Heart right ventricle (tissue), 16 donors: ENCODE measurements at regions not wholly inside any gene's neighbourhood (a gene's known extent, or its start where the extent isn't known, plus 50 kb on each side); places are given as distances from the start of the nearest gene placed in this dataset.

Source experiments
- ATAC-seq, 8 donors: fragments of 200-7000 bp; cut with Tn5 transposase; one replicate each; pipeline ENCODE4 v1.9.1; 2020; ENCODE audit warnings: mild to moderate bottlenecking in 8 of 8, moderate library complexity in 8 of 8, moderate number of reproducible peaks in 1 of 8
- DNase-seq, 2 donors: peaks; one replicate each; pipeline ENCODE4 v3.0.0-alpha.2; 2020
- H3K27ac ChIP-seq, 10 donors: fragments of 200-600 bp; sonication (generic) in 2 of 10; one replicate each; pipeline versions ENCODE4 v1.5.0 to v1.8.0; 2020 to 2022; ENCODE audit warnings: mild to moderate bottlenecking in 3 of 10
- H3K27me3 ChIP-seq, 7 donors: fragments of 200-600 bp; one replicate each; pipeline ENCODE4 v1.8.0; 2021 to 2022; ENCODE audit warnings: mild to moderate bottlenecking in 2 of 7
- H3K36me3 ChIP-seq, 9 donors: fragments of 200-600 bp; sonication (generic) in 1 of 9; one replicate each; pipeline versions ENCODE4 v1.5.0 to v1.8.0; 2020 to 2022; ENCODE audit warnings: mild to moderate bottlenecking in 2 of 9
- H3K4me1 ChIP-seq, 9 donors: fragments of 200-600 bp; sonication (generic) in 1 of 9; one replicate each; pipeline versions ENCODE4 v1.5.0 to v1.8.0; 2020 to 2022; ENCODE audit warnings: mild to moderate bottlenecking in 4 of 9
- H3K4me3 ChIP-seq, 10 donors: fragments of 200-600 bp; sonication (generic) in 2 of 10; one replicate each; pipeline versions ENCODE4 v1.5.0 to v1.8.0; 2020 to 2022; ENCODE audit warnings: mild to moderate bottlenecking in 7 of 10, moderate library complexity in 2 of 10
- H3K9me3 ChIP-seq, 11 donors: fragments of 200-600 bp in 10 of 11; sonication (generic) in 2 of 11; one replicate each; pipeline versions ENCODE4 v1.5.0 to v1.8.0; 2013 to 2022; ENCODE audit warnings: mild to moderate bottlenecking in 2 of 11, control low read depth in 1 of 11, moderate library complexity in 1 of 11
- CTCF ChIP-seq, 9 donors: fragments of 200-600 bp; sonication (generic) in 2 of 9; IDR thresholded peaks; one replicate each; pipeline versions ENCODE4 v1.5.0 to v1.8.0; 2021 to 2022; ENCODE audit warnings: antibody characterized with exemption in 9 of 9, mild to moderate bottlenecking in 5 of 9, moderate library complexity in 1 of 9
- WGBS, 2 donors: extraction: QIAGEN DNeasy Blood & Tissue Kit; methylation state at CpG; one replicate each; pipeline ENCODE4 v1.1.7; 2013; ENCODE audit warnings: inconsistent platforms in 1 of 2; 5-methylcytosine and 5-hydroxymethylcytosine counted together
- intact Hi-C, 10 donors: fragments of 100-400 bp; cut with DNase I; formaldehyde crosslinking; loops; one replicate each; pipeline versions ENCODE4 v1.11.1 to v1.14.2; 2022
- donor health status: Arrhythmogenic right ventricular cardiomyopathy.
- donor health status: ischemic (EF 13 %, LVEDD 7.1; RV severe dilation, severe dysfunction).
- donor health status: healthy with polysubstance abuse.
- donor health status: DM: no; HTN: yes; CAD: no.
- donor health status: DM: no; HTN: no; CAD: no.
- donor health status: ischemic (EF 25% LVEDD 6.9; RV normal size, moderate dysfunction).
- donor health status: ischemic (EF 25% LVEDD 5.7; RV mildly dilated, moderate dysfunction).
- donor health status: healthy.
- donor health status: DM: yes; HTN: yes; CAD: no.
- donor health status: Ischemic cardiomyopathy.
- donor health status: ischemic (EF 35%, LVEDD 5.7; RV mildly dilated, moderate dysfunction).
- donor health status: nonischemic (EF 11% LVEDD 7.7; RV severe dilation, severe dysfunction).
- donor health status: DM: yes; HTN: yes; CAD: no.
- donor health status: PGD.
- donor health status: ischemic (EF 29% LVEDD 5.4; RV normal size, mild dysfunction).
- donor health status: nonischemic (EF 23%, LVEDD 6.1; RV moderate dilation, normal function).

- TF ChIP-seq CTCF (IDR thresholded peaks at IDR 0.05) = no peak
- Histone ChIP-seq H3K27ac (no peak overlapping the region), H3K36me3 (no peaks in the 10 kb centered on the region), H3K27me3 (no peaks in the 10 kb centered on the region), H3K4me1 (peaks cover 0 to 6% (median 0%) of the 10 kb centered on the region in 9 donors), H3K9me3 (no peaks in the 10 kb centered on the region), H3K4me3 (no peak overlapping the region)
- DNase-seq = no peak
- ATAC-seq = no peak
- 55 to 67% methylated on average over 2 of the region's 2 CpGs for WGBS, 2 donors
- intact Hi-C loops = no loop called here
Measured at GRCh38 chr4:19366916-19367315, 884.8 kb upstream of the SLIT2 start.

DNA sequence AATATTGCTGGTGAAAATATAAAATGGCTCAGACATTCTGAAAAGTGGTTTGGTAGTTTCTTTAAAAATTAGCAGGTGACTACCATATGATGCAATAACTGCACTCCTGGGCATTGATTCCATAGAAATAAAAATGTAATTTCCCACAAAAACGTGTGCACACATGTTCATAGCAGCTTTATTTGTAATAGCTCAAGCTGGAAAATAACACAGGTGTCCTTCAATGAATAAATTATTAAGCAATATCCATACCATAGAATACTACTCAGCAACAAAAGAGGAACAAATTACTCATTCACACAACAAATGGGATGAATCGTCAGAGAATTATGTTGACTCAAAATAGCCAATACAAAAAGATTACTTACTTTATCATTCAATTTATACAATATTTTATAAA, 893.7 kb upstream of the SLIT2 start:
- H3K36me3 ChIP-seq = no peaks in the 10 kb centered on the region
- no peaks in the 10 kb centered on the region for H3K9me3 ChIP-seq
- TF ChIP-seq CTCF (IDR thresholded peaks at IDR 0.05) = no peak
- no peak for DNase-seq
- no peak overlapping the region for H3K4me3 ChIP-seq
- H3K27ac ChIP-seq = no peak overlapping the region
- WGBS, 2 donors = 53% methylated on average over 2 of the region's 2 CpGs
- H3K4me1 ChIP-seq = no peaks in the 10 kb centered on the region
- intact Hi-C loops = no loop called here
- no peak for ATAC-seq
- no peaks in the 10 kb centered on the region for H3K27me3 ChIP-seq

DNA sequence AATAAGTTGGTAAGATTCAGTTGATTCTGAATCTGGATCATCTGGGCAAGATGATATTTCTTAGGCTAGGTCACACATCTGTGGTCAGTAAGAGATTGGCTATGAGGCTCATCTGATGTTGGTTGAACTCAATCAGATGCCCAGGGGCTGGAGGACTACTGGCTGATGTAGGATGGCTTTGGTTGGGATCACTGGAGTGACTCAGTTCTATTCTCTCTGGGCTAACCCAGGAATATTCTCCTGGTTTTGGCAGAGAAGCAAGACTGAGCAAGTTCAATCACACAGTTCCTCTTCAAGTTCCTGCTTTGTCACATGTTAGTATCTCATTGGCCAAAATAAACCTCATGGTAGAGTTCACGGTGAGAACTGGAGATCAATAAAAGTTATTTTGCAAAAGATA, 902.3 kb upstream of the SLIT2 start:
- Histone ChIP-seq H3K9me3 (no peaks in the 10 kb centered on the region), H3K27ac (no peak overlapping the region), H3K4me3 (no peak overlapping the region), H3K36me3 (no peaks in the 10 kb centered on the region), H3K4me1 (no peaks in the 10 kb centered on the region), H3K27me3 (no peaks in the 10 kb centered on the region)
- no peak for TF ChIP-seq CTCF (IDR thresholded peaks at IDR 0.05)
- no peak for DNase-seq
- intact Hi-C loops = no loop called here
- no peak for ATAC-seq
- 80 to 88% methylated on average over 1 of the region's 1 CpG for WGBS, 2 donors

DNA sequence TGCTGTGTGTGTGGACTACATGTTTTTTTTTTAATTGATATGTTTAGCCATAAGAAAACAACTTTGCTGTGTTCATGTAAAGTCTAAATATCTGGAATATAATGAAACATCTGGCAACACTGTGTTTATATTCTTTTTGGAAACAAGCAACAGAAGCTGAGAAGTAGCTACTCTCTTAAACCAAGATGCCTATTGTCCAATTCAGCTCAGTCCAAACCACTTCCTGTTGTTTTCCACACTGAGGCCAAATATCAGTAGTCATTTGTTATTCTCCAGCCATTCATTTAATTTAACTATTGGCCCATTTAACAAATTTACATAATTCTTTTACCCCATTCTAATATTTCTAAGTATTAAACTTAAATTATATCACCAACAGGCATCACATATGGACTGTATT, 903.0 kb upstream of the SLIT2 start:
- Histone ChIP-seq H3K9me3 (no peaks in the 10 kb centered on the region), H3K27ac (no peak overlapping the region), H3K4me3 (no peak overlapping the region), H3K36me3 (no peaks in the 10 kb centered on the region), H3K27me3 (no peaks in the 10 kb centered on the region), H3K4me1 (no peaks in the 10 kb centered on the region)
- intact Hi-C loops = no loop called here
- no peak for TF ChIP-seq CTCF (IDR thresholded peaks at IDR 0.05)
- no peak for DNase-seq
- no peak for ATAC-seq

DNA sequence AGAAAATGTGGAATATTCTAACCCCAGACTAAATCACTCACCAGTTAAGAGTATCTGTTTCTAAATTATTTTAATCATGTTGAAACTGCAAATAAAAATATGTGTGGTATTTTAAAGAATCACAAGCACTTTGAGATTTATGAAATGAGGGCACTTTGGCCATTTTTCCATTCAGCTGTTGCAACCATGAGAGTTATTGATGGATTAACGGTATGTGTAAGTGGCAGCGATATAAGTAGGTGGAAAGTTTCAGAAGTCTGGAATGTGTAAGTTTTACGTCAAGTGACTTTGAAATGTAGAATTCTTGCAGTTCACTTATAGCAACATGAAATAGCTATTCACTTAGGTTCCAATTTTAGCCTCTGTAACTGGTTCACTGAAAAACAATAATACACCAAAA, 905.1 kb upstream of the SLIT2 start:
- Histone ChIP-seq H3K4me1 (no peaks in the 10 kb centered on the region), H3K4me3 (no peak overlapping the region), H3K27me3 (no peaks in the 10 kb centered on the region), H3K36me3 (no peaks in the 10 kb centered on the region), H3K27ac (no peak overlapping the region), H3K9me3 (no peaks in the 10 kb centered on the region)
- ATAC-seq (no peak), DNase-seq (no peak)
- intact Hi-C loops = no loop called here
- TF ChIP-seq CTCF (IDR thresholded peaks at IDR 0.05) = no peak
- 88% methylated on average over 3 of the region's 3 CpGs for WGBS, 2 donors
